ENCODE measurements at regions not wholly inside any gene's neighbourhood (a gene's known extent, or its start where the extent isn't known, plus 50 kb on each side); places are given as distances from the start of the nearest gene placed in this dataset.

DNA sequence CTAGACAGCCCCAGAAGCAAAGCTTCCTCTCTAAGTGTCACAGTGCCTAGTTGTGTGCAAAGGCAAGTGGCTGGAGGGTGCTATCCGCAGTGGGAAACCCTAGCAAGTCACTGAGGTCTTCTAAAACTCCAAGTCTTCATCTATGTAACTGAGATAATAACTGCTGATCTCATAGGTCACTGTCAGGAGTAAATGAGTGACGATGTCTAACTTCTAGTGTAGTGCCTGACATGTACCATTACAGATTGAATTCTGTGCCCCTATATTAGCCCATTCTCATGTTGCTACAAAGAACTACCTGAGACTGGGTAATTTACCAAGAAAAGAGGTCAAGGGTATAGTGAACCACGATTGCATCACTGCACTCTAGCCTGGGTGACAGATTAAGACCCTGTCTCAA is 253.5 kb upstream of the JARID2 start:
- Histone ChIP-seq H3K27me3 (no peaks in the 10 kb centered on the region), H3K36me3 (ENCODE audit: low read depth, missing control alignments) (no peaks in the 10 kb centered on the region), H3K27ac (no peak overlapping the region), H3K4me3 (no peak overlapping the region), H3K9me3 (no peaks in the 10 kb centered on the region), H3K4me1 (no peaks in the 10 kb centered on the region)
- WGBS, 2 donors = 95 to 100% methylated on average over 3 of the region's 3 CpGs
- intact Hi-C loops (cut with DNase I; ENCODE audit: low total_unique reads) = no loop called here
- TF ChIP-seq, protein P1, sequence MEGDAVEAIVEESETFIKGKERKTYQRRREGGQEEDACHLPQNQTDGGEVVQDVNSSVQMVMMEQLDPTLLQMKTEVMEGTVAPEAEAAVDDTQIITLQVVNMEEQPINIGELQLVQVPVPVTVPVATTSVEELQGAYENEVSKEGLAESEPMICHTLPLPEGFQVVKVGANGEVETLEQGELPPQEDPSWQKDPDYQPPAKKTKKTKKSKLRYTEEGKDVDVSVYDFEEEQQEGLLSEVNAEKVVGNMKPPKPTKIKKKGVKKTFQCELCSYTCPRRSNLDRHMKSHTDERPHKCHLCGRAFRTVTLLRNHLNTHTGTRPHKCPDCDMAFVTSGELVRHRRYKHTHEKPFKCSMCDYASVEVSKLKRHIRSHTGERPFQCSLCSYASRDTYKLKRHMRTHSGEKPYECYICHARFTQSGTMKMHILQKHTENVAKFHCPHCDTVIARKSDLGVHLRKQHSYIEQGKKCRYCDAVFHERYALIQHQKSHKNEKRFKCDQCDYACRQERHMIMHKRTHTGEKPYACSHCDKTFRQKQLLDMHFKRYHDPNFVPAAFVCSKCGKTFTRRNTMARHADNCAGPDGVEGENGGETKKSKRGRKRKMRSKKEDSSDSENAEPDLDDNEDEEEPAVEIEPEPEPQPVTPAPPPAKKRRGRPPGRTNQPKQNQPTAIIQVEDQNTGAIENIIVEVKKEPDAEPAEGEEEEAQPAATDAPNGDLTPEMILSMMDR (IDR thresholded peaks at IDR 0.05) = no peak
- no peak for TF ChIP-seq POLR2A (IDR thresholded peaks at IDR 0.05)
- DNase-seq = no peak

- no peak overlapping the region for H3K27ac ChIP-seq
- intact Hi-C loops (cut with DNase I; ENCODE audit: low total_unique reads) = no loop called here
- H3K9me3 ChIP-seq = no peaks in the 10 kb centered on the region
- no peak for DNase-seq
- 75 to 79% methylated on average over 5 of the region's 5 CpGs for whole genome bisulfite sequencing, 2 donors
- H3K4me3 ChIP-seq = no peak overlapping the region
- H3K36me3 ChIP-seq (ENCODE audit: low read depth, missing control alignments) = no peaks in the 10 kb centered on the region
- TF ChIP-seq, protein P1 (IDR thresholded peaks at IDR 0.05) = no peak
- TF ChIP-seq POLR2A (IDR thresholded peaks at IDR 0.05) = no peak
- no peaks in the 10 kb centered on the region for H3K4me1 ChIP-seq
- H3K27me3 ChIP-seq = no peaks in the 10 kb centered on the region
Measured at GRCh38 chr6:14995208-14995607, 250.7 kb upstream of the JARID2 start.

- H3K27ac ChIP-seq = no peak overlapping the region
- H3K36me3 ChIP-seq (ENCODE audit: low read depth, missing control alignments) = no peaks in the 10 kb centered on the region
- no peaks in the 10 kb centered on the region for H3K27me3 ChIP-seq
- TF ChIP-seq POLR2A (IDR thresholded peaks at IDR 0.05) = no peak
- TF ChIP-seq, protein P1 (IDR thresholded peaks at IDR 0.05) = no peak
- H3K4me1 ChIP-seq = no peaks in the 10 kb centered on the region
- no peak for DNase-seq
- WGBS, 2 donors = 90 to 91% methylated on average over 12 of the region's 12 CpGs
- H3K9me3 ChIP-seq = no peaks in the 10 kb centered on the region
- H3K4me3 ChIP-seq = no peak overlapping the region
- intact Hi-C loops (cut with DNase I; ENCODE audit: low total_unique reads) = no loop called here
Measured at GRCh38 chr6:14995966-14996602, 249.8 kb upstream of the JARID2 start.

- no peaks in the 10 kb centered on the region for H3K9me3 ChIP-seq
- intact Hi-C loops (cut with DNase I; ENCODE audit: low total_unique reads) = no loop called here
- H3K36me3 ChIP-seq (ENCODE audit: low read depth, missing control alignments) = no peaks in the 10 kb centered on the region
- H3K27ac ChIP-seq = no peak overlapping the region
- H3K4me3 ChIP-seq = no peak overlapping the region
- 67 to 75% methylated on average over 4 of the region's 4 CpGs for WGBS, 2 donors
- DNase-seq = no peak
- no peaks in the 10 kb centered on the region for H3K27me3 ChIP-seq
- no peaks in the 10 kb centered on the region for H3K4me1 ChIP-seq
- TF ChIP-seq, protein P1 (IDR thresholded peaks at IDR 0.05) = no peak
- TF ChIP-seq POLR2A (IDR thresholded peaks at IDR 0.05) = no peak
Measured at GRCh38 chr6:14996892-14997291, 249.0 kb upstream of the JARID2 start.

DNA sequence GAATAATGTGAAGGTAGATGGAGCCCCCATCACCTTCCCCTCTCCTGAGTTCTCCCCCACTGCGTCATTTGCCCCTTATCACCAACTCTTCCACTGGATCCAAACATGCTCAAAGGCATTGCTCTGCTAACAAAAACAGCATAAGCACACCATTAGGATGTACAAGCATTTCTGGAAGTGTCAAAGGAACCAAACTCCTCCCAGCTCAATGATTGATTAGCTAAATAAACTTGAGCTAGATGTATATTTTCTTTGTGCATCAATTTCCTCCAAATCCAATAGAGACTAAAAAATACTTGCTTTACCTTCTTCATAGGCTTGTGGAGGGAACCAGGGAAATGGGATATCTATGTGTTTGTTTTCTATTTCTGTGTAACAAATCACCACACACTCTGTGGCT is 248.4 kb upstream of the JARID2 start:
- H3K27me3 ChIP-seq = no peaks in the 10 kb centered on the region
- no peak for DNase-seq
- no peaks in the 10 kb centered on the region for H3K36me3 ChIP-seq (ENCODE audit: low read depth, missing control alignments)
- intact Hi-C loops (cut with DNase I; ENCODE audit: low total_unique reads) = no loop called here
- H3K9me3 ChIP-seq = no peaks in the 10 kb centered on the region
- H3K4me3 ChIP-seq = no peak overlapping the region
- TF ChIP-seq, protein P1 (IDR thresholded peaks at IDR 0.05) = no peak
- no peak for TF ChIP-seq POLR2A (IDR thresholded peaks at IDR 0.05)
- H3K4me1 ChIP-seq = no peaks in the 10 kb centered on the region
- WGBS, 2 donors = 87 to 89% methylated on average over 1 of the region's 1 CpG
- H3K27ac ChIP-seq = no peak overlapping the region
